GM18507 (cell line): ENCODE measurements at regions not wholly inside any gene's neighbourhood (a gene's known extent, or its start where the extent isn't known, plus 50 kb on each side); places are given as distances from the start of the nearest gene placed in this dataset.

Experiments
- DNase-seq: peaks from one replicate; pipeline ENCODE4 v3.0.0; 2011; ENCODE audit warnings: low read depth; ENCODE audit not compliant: insufficient read length; ENCODE audit errors: extremely low spot score
- FAIRE-seq: peaks from 2 replicates; lab custom pipeline; 2011; peaks lifted over from hg19 to GRCh38; lab: Jason Lieb, UNC

DNA sequence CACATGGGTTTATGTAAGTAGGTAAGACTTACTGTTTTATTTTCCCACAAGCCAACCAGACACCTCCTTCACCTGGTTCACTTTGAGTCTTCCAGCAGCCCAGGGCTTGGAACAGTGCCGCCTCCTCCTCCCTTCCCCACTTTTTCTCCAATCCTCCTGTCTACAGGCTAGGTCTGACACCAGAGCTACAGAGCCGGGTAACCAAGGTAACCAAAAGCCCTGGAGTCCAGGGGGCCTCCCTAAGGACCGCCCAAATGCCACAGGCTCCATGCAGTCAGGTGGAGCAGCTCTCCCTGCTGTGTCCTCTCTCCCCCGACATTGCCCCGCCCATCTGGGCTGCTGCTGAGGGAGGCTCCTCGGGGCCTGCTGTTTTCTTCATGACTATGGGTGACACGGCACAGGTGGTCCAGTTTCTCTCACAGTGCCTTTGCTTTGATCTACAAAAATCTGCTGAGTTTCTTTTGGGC, 138.0 kb upstream of the EFNA5 start:
- no peak for DNase-seq

DNA sequence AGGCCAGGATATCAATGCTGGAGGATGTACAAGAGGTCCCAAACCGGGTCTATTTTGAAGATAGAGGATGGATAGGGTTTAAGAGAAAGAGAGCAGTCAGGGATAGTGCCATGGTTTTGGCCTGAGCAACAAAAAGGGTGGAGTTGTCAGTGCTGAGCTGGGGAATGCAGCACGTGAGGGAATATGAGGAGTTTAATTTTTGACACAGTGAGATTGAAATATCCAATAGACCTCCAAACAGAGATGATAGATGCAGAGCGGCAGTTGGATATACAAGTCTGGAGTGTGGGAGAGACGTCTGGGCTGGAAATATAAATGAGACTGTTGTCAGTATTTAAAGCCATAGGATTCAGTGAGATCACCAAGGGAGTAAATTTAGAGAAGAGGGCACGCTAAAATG, 136.7 kb upstream of the EFNA5 start:
- DNase-seq = no peak
- FAIRE-seq = no peak

More for the DNA sequence above, 138.0 kb upstream of the EFNA5 start:
- no peak for FAIRE-seq

DNA sequence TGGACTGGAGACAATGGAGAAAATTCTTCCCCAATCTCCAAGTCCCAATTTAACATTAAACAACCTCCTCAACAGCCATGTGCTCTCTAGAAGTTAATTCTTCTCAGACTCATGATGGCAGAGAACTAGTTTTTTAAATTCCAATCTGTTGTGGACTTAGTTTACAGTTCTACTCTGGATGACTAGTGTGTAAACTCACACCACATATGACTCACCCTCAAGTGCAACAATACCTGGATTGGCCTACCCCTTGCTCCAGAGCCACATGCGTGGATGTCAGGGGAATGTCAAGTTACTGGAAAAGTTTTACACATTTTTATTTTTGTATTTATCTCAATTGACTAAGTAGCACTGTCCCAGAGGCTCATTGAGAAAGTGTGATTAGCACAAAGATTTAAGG, 136.0 kb upstream of the EFNA5 start:
- FAIRE-seq = no peak

DNA sequence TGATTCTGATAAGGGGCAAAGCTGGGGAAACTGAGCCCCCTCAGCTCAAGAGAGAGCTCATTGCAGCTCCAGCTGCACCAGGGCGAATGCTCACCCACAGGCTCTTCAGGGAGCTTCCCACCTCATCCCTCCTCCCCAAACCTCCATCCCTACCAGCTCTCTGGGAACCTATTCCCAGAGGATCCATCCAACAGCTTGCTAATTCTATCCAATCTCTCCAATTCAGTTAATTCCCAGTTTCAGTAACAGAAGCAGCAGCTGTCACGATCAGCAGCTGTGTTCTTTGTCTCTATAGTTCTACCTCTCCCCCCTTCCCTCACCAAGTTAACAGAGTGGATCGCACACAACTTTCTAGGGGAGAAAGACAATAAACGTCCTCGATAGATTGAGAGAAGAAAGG, 135.5 kb upstream of the EFNA5 start:
- FAIRE-seq = no peak
- no peak for DNase-seq

More for the DNA sequence above, 136.0 kb upstream of the EFNA5 start:
- no peak for DNase-seq

DNA sequence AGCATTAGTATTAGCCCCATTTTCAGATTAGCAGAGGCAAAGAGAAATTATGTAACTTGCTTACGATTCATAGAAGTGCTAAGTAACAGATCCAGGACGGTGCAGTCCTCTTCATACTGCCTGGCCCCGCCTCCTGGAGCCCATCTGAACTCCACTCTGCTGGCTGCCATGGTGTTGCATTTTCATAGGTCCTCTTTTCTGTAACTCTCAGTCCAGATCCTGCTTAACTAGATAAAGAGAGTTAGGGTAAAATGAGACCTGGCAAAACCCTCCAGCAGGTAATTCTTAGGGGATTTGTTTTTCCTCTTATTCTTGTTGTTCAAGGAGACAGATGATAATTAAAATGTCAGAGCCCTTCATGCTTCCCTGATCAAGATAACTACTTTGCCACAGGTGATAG, 135.1 kb upstream of the EFNA5 start:
- FAIRE-seq = no peak
- DNase-seq = no peak

DNA sequence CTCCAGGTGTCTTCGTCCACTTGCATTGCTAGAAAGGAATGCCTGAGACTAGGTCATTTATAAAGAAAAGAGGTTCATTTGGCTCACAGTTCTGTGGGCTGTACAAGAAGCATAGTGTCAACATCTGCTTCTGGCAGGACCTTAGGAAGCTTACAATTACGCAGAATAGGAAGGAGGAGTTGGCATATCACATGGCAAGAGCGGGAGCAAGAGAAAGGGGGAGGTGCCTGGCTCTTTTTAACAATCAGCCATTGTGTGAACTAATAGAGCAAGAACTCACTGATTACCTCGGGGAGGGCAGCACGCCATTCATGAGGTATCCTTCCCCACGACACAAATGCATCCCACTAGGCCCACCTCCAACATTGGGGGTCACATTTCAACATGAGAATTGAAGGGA, 134.4 kb upstream of the EFNA5 start:
- no peak for FAIRE-seq
- no peak for DNase-seq

DNA sequence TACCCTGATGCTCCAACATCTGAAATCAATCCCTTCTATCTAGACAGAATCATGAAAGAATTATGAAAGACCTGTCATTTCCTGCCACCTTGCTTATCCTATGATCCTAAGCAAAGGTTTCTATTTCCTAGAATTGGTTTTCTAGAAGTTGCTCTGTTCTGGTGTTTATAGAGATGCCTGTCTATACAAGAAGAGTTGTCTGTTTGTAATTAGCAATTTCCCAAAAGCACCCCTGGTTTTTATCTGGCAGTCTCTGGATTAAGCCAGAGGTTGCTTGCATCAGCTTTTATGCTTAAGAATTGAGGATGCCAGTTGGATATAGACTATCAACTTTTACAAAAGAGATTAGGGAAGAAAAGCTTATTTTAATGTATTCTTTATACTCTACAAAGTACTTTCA, 133.0 kb upstream of the EFNA5 start:
- DNase-seq (no peak), FAIRE-seq (no peak)

DNA sequence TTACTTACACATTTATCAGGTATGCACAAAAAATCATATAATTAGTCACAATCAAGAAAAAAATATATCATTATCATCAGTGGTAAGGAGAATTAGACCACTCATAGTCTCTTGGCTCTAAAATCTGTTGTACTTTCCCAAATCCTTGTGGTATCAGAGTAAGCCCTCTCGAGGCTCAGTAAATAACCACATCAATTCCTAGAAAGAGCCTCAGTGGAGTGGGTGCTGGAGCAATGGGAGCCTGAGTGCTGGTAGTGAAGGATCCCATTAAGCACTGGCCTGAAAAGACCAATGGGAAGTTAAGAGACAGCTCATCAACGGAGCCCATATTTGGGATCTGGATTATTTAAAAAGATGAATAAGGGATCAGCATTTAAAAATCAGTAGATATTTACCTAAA, 130.3 kb upstream of the EFNA5 start:
- DNase-seq (no peak), FAIRE-seq (no peak)

DNA sequence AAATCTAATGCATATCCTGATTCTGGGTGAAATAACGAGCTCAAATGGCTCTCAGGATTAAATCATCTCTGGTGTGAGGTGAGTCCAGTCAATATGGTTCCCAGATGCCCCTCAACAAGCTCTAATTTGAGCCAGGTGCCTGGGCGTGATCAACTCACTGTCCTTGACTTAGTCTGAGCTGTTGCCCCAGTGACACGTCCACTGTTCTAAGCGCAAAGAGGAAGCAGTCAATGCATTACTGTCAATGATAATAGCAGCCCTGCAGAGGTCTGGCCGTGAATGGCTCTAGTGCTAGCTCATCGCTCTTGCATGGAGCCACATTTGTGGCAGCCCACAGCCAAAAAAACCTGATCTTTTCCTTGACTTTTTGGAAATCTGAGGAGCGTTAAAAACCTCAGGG, 128.6 kb upstream of the EFNA5 start:
- DNase-seq (no peak), FAIRE-seq (no peak)

DNA sequence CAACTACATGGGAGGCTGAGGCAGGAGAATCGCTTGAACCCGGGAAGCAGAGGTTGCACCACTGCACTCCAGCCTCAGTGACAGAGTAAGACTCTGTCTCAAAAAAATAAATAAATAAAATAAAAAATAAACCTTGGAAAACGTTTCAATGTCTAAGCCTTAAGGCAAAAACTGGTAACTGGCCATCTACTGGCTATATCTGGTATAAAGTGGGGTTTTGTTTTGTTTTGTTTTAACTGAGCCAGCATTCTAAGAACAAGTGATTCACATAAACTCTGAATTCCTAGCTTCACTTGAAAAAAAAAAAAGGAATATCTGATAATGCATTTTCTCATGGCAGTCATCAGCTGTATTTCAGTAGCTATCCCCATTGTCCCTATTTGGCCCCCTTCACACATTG, 126.1 kb upstream of the EFNA5 start:
- no peak for DNase-seq
- FAIRE-seq = no peak

DNA sequence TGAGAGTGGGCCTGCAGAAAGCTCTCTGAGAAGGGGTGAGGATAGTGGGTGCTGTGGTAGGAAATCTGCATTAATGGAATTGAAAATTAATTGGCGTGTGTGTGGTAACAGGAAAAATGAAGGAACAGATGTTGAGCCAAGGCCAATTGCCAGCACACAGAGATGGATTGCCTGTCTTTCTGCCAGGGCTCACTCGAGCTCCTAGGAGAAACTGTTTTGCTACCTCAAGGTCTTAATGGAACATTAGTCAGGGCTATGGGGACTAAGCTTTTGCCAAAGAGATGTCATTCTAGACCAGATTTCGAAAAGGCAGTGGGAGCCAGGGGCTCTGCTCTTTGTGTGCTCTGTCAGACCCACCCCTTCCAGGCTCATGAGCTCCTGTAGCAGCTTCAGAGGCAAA, 124.0 kb upstream of the EFNA5 start:
- DNase-seq = no peak
- no peak for FAIRE-seq

DNA sequence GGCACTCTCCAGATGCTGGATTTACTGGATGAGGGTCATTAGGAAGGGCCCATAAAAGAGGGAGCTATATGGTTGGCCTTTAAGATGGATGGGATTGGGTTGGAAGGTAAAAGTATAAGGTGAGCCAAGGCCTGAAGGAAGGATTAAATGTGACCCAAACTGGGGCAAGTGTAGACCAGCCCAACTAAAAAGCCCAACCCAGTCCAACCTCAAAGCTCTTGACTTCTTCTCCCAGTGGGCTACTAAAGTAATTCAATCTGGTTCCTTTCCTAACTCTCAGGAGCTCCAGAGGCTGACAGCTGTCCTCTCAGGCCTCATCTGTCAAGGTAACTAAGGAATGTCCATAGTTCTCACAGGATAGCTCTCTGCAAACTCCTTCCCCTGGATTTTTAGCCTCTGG, 122.2 kb upstream of the EFNA5 start:
- FAIRE-seq (no peak), DNase-seq (no peak)

DNA sequence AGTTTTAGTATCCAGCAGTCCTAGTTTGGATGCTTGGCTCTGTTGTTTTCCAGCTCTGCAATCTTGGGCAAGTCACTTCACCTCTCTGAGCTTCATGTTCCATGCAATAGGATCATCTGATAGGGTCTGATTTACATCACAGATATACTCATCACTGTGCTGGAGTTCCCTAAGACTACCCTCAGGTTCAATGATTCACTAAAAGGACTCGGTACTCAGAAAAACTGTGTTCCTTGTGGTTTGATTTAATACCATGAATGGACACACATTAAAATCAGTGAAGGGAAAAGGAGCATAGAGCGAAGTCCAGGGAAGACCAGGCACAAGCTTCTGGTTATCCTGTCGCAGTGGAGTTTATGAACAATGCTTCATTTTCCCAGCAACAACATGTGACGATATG, 119.9 kb upstream of the EFNA5 start:
- DNase-seq (no peak), FAIRE-seq (no peak)

DNA sequence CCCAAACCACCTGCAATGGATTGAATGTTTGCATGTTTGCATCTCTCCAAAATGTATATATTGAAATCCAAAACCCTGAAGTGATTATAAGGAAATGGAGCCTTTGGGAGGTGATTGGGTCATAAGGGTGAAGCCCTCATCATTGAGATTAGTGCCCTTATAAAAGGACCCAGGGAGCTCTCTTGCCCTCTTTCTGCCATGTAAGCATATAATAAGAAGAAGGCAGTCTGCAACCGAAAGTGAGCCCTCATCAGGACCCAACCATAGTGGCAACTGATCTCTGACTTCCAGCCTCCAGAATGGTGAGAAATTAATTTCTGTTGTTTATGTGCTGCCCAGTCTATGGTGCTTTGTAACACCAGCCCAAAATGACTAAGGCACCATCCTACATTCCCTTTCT, 115.7 kb upstream of the EFNA5 start:
- FAIRE-seq = no peak
- no peak for DNase-seq

DNA sequence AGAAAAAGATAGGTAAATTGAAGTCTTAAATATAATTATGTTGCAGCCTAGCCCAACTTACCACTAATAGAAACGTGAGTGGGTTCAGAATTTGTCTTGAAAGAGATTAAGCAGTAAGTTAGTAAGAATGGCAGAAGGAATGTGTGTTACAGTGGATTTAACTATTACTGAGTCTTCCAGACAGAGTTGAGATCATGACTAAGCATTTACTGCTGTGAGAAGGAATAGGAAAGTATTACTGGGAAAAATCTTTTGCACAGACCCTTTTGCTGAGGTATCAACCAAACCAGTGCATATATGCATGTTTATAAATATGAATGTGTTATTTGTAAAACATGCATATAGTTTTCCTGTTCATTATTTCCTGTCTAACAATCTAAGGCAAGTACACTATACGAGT, 112.8 kb upstream of the EFNA5 start:
- DNase-seq (no peak), FAIRE-seq (no peak)

DNA sequence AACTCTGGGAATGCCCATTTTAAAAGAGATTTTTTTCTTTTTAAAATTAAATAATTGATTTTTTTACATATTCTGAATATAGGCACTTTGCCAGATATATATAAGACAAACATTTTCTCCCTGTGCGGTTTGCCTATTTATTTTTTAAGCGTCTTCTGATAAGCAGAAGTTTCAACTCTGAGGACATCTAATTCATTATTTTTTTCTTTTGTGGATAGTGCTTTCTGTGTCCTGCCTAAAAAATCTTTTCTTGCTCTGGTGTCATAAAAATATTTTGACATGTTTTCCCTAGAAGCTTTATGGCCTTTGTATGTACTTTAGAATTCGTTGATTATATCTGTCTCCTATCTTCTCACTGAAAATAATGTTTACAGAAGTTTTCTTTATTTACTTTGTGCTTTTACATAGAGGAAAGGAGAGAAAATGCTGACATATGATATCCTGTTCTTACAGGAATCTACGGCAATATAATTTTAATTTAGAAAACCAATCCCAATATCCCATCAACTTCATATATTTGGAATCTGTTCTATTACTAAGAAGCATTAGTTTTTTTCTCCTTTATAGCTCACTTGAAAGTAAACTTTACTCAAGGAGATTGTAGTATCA, 111.9 kb upstream of the EFNA5 start:
- FAIRE-seq (no peak), DNase-seq (no peak)

DNA sequence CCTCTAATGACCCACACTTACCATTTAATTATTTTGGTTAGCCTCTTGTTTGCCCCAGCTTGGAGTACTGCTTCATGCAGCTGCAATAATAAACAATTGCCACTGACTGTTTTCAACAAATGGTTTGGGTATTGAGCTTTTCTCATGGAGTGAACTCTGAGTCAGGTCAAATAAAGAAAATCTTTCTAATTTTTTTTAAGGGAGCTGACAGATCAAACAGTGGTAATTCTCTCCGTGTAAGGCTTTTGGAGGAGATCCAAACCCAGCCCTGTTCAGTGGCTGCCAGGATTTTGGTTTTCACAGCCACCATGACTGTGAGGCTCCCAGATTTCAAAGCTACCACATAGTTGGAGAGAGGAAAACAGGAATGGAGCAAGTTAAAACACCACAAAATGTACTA, 110.7 kb upstream of the EFNA5 start:
- DNase-seq (no peak), FAIRE-seq (no peak)

DNA sequence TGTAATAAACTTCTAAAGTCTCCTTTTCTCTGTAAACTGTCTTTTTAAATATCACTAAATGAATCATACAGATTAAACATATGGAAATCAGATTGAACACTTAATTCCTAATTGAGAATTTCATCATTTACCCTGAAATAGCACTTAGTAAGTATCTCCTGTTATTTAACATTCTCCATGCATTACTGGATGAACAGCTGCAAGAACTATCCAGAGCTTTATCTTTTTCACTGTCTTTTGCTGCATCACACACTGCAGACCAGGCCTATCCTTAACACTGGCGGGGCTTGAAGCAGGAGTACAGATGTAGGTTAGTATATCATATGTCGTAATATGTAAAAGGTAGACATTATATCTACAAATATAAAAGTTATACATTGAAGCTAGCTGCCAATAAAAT, 108.7 kb upstream of the EFNA5 start:
- DNase-seq (no peak), FAIRE-seq (no peak)

DNA sequence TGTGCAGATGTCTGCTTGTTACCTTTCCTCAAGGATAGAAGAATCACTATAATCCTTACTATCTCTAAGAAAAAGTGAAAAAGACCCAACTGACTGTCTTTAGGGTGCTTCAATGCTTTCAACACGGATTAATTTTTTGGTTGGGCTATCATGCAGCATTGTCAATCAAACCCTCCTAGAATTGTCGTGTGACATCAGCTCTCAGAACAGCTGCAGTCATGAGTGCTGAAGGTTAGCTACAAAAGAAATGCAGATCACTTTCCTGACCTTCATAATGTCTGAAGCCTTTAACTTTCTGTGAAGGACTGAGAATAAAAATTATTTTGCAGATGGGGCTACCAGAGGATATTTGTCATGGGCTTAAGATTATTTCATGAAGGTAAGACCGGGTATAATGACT, 107.9 kb upstream of the EFNA5 start:
- DNase-seq (no peak), FAIRE-seq (no peak)

DNA sequence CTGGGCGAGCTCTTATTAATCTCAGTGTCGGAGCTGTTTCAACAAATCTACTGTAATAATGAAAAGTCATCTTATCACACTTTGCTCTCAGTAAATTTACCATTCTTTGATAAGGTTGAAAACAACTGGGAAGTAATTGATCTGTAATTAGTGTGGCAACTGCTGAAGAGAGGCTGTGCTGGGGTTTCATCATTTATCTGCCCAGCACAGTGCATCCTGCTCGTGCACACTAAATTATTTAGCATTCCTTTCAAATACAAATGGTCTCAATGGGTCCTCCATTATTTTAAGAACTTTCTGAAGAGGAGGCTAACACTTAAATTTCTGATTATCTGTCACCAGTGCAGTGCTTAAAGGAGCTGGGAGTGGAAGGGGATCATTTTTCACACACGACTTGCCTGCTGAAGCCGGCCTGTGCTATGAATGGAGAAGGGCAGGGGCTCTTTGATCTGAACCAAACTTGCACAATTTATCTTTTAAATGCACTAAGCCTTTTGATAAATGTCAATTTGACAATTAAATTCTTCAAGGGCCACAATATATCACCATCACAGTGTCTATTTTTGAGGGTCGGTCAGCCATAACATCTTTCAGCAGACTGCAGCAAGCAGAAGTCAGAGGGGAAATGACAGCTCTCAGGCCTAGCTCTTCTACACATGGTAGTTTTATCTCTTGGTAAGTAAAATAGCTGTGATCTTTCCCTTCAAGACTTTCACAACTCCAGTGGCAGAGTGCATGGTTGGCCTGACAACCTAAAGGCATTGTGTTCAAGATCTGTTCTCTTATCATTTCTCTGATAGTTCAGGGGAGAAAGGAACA, 106.4 kb upstream of the EFNA5 start:
- peak; percentile 12 for FAIRE-seq
- no peak for DNase-seq

DNA sequence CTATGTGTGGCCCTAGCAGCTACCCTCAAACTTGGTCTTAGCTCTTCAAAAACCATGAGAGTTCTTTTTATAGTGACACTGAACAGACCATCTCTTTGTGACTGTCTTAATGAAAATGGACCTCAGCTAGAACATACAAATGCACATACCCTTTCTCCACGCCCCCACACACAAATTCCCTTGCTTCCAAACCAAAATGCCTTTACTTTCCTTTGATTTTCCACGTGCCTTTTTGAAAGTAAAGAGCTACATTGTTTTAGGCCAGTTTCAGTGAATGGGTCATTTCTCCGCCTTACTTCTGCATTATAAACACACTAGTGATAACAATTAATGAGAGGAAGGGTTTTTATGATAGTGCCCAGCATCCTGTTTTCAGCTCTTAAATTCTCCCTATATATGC, 105.8 kb upstream of the EFNA5 start:
- FAIRE-seq (no peak), DNase-seq (no peak)
